ENCODE measurements at regions not wholly inside any gene's neighbourhood (a gene's known extent, or its start where the extent isn't known, plus 50 kb on each side); places are given as distances from the start of the nearest gene placed in this dataset.

DNA sequence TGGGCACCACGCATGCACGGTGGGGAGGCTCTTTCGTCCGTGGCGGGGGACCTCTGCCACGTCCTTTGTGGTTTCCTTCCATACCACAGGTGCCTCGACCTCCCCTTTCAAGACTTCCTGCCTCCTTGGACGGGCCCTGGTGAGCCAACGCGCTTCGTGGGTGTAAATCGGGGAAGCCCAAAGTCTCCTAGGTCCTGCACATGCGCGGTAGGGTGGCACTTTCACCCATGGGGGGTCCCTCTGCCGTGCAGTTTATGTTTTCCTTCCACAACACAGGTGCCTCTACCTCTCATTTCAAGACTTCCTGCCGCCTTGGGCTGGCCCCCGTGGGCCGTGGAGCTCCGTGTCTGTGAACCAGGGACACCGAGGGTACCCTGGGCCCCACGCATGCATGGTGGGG, 349.7 kb downstream of the ALG10 start:
- in situ Hi-C loops (cut with HindIII; ENCODE audit: low pct_unique_long_range_greater_than_20kb, low sequenced_read_pairs): no loop called here

GRCh38 chr12:34373926-34374325, 351.6 kb downstream of the ALG10 start:
- in situ Hi-C loops (cut with HindIII; ENCODE audit: low pct_unique_long_range_greater_than_20kb, low sequenced_read_pairs): no loop called here
- DNase-seq (ENCODE audit: low read depth, low spot score): no peak

More for the DNA sequence above, 349.7 kb downstream of the ALG10 start:
- no peak for DNase-seq (ENCODE audit: low read depth, low spot score)

- in situ Hi-C loops (cut with HindIII; ENCODE audit: low pct_unique_long_range_greater_than_20kb, low sequenced_read_pairs): no loop called here
- no peak for DNase-seq (ENCODE audit: low read depth, low spot score)
Observed at GRCh38 chr12:34376133-34376799, 354.0 kb downstream of the ALG10 start.

DNA sequence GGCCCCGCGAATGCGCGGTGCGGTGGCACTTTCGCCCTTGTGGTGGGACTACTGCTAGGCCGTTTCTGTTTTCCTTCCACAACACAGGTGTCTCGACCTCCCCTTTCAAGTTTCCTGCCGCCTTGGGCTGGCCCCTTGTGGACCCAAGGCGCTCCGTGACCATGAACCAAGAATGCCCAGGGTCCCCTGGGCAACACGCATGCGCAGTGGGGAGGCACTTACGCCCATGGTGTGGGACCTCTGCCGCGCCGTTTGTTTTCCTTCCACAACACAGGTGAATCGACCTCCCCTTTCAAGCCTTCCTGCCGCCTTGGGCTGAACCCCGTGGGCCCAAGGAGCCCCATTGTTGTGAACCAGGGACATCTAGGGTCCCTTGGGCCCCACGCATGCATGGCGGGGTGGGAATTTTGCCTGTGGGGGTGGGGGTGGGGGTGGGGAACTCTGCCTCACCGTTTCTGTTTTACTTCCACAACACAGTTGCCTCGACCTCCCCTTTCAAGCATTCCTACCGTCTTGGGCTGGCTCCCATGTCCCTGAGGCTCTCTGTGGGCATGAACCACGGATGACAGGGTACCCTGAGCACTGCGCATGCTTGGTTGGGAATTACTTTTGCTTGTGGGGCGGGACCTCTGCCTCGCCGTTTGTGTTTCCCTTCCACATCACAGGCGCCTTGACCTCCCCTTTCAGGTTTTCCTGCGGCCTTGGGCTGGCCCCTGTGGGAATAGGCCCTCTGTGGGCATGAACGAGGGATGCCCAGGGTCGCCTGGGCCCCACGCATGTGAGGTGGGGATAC, 355.1 kb downstream of the ALG10 start:
- no peak for DNase-seq (ENCODE audit: low read depth, low spot score)
- in situ Hi-C loops (cut with HindIII; ENCODE audit: low pct_unique_long_range_greater_than_20kb, low sequenced_read_pairs): no loop called here

GRCh38 chr12:34379142-34379541, 356.8 kb downstream of the ALG10 start:
- DNase-seq (ENCODE audit: low read depth, low spot score): peak; percentile 41
- in situ Hi-C loops (cut with HindIII; ENCODE audit: low pct_unique_long_range_greater_than_20kb, low sequenced_read_pairs): no loop called here

DNA sequence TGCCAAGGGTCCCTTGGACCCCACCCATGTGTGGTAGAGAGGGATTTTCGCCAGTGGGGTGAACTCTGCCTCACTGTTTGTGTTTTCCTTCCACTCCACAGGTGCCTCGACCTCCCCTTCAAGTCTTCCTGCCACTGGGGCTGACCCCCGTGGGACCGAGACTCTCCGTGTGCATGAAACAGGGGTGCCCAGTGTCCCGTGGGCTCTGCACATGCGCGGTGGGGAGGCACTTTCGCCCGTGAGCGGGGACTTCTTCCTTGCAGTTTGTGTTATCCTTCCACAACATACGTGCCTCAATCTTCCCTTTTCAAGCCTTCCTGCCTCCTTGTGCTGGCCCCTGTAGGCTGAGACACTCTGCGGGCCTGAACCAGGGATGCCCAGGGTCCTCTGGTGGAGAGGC, 362.4 kb downstream of the ALG10 start:
- in situ Hi-C loops (cut with HindIII; ENCODE audit: low pct_unique_long_range_greater_than_20kb, low sequenced_read_pairs): no loop called here
- DNase-seq (ENCODE audit: low read depth, low spot score): no peak

- no peak for DNase-seq (ENCODE audit: low read depth, low spot score)
- in situ Hi-C loops (cut with HindIII; ENCODE audit: low pct_unique_long_range_greater_than_20kb, low sequenced_read_pairs): no loop called here
Observed at GRCh38 chr12:34386016-34386415, 363.7 kb downstream of the ALG10 start.

DNA sequence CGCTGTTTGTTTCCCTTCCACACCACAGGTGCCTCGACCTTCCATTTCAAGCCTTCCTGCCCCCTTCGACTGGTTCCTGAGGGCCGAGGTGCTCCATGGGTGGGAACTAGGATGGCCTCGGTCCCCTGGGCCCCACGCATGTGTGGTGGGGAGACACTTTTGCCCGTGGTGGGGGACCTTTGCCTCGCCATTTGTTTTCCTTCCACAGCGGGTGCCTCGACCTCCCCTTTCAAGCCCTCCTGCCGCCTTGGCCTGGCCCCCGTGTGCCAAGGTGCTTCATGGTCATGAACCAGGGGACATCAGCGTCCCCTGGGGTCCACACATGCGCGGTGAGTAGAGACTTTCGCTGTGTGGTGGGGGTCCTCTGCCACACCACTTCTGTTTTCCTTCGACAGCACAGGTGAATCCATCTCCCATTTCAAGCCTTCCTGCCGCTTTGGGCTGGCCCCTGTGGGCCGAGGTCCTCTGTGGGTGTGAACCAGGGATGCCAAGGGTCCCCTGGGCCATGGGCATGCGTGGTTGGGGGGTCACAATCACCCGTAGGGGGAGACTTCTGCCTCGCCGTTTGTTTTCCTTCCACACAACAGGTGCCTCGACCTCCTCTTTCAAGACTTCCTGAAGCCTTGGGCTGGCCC, 364.4 kb downstream of the ALG10 start:
- in situ Hi-C loops (cut with HindIII; ENCODE audit: low pct_unique_long_range_greater_than_20kb, low sequenced_read_pairs): no loop called here
- DNase-seq (ENCODE audit: low read depth, low spot score): no peak

DNA sequence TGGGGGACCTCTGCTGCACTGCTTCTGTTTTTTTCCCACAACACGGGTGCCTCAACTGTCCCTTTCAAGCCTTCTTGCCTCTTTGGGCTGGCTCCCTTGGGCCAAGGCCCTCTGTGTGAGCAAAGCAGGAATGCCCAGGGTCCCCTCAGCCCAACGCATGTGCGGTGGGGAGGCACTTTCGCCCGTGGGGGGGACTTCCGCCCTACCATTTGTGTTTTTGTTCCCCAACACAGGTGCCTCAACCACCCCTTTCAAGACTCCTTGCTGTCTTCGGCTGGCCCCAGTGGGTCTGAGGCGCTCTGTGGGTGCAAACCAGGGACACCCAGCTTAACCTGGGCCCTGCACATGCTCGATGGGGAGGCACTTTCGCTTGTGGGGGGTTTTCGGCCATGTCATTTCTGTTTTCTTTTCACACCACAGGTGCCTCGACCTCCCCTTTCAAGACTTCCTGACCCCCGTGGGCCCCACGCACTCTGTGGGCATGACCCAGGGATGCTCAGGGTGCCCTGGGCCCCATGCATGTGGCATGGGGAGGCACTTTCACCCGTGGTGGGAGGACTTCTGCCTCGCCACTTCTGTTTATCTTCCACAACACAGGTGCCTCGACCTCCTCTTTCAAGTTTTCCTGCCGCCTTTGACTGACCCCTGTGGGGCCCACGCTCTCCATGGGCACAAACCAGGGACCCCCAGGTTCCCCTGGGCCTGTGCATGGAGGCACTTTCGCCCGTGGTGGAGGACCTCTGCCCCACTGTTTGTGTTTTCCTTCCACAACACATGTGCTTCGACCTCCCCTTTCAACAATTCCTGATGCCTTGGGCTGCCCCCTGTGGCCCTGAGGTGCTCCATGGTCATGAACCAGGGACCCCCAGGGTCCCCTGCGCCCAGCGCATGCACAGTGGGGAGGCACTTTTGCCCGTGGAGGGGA, 365.7 kb downstream of the ALG10 start:
- in situ Hi-C loops (cut with HindIII; ENCODE audit: low pct_unique_long_range_greater_than_20kb, low sequenced_read_pairs): no loop called here
- DNase-seq (ENCODE audit: low read depth, low spot score): no peak

DNA sequence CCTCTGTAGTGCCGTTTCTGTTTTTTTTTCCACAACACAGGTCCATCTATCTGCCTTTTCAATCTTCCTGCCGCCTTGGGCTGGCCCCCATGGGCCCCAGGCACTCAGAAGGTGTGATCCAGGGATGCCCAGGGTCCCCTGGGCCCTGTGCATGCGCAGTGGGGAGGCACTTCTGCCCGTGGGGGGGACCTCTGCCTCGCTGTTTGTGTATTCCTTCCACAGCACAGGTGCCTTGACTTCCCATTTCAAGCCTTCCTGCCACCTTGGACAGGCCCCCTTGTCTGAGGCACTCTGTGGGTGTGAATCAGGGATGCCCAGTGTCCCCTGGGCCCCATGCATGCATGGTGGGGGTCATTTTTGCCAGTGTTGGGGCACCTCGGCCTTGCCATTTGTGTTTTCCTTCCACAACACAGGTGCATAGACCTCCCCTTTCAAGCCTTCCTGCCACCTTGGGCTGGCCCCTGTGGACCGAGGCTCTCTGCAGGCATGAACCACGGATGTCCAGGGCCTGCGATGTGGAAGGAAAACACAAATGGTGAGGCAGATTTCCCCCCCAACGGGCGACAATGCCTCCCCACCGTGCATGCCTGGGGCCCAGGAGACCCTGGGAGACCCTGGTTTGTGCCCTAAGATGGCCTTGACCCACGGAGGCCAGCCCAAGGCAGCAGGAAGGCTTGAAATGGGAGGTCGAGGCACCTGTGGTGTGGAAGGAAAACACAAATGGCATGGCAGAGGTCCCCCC, 366.5 kb downstream of the ALG10 start:
- in situ Hi-C loops (cut with HindIII; ENCODE audit: low pct_unique_long_range_greater_than_20kb, low sequenced_read_pairs): no loop called here
- DNase-seq (ENCODE audit: low read depth, low spot score): no peak

- no peak for DNase-seq (ENCODE audit: low read depth, low spot score)
- in situ Hi-C loops (cut with HindIII; ENCODE audit: low pct_unique_long_range_greater_than_20kb, low sequenced_read_pairs): no loop called here
Observed at GRCh38 chr12:34389378-34390170, 367.3 kb downstream of the ALG10 start.

- in situ Hi-C loops (cut with HindIII; ENCODE audit: low pct_unique_long_range_greater_than_20kb, low sequenced_read_pairs): no loop called here
- no peak for DNase-seq (ENCODE audit: low read depth, low spot score)
Observed at GRCh38 chr12:34390171-34390841, 368.0 kb downstream of the ALG10 start.

DNA sequence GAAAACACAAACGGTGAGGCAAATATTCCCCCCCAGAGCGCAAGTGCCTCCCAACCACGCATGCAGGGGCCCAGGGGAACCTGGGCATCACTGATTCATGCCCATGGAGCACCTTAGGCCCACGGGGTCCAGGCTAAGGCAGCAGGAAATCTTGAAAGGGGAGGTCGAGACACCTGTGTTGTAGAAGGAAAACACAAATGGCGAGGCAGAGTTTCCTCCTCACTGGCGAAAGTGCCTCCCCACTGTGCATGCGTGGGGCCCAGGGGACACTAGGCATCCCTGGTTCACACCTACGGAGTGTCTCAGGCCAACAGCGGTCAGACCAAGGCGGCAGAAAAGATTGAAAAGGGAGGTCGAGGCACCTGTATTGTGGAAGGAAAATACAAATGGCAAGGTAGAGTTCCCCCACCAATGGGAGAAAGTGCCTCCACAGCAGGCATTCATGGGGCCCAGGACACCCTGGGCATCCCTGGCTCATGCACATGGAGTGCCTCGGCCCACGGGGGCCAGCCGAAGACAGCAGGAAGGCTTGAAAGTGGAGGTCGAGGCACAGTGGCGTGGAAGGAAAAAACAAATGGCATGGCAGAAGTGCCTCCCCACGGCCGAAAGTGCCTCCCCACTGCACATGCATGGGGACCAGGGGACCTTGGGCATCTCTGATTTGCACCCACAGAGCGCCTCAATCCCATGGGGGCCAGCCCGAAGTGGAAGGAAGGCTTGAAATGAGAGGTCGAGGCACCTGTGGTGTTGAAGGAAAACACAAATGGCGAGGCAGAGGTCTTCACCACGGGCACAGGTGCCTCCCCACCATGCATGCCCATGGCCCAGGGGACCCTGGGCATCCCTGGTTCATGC, 368.8 kb downstream of the ALG10 start:
- in situ Hi-C loops (cut with HindIII; ENCODE audit: low pct_unique_long_range_greater_than_20kb, low sequenced_read_pairs): no loop called here
- DNase-seq (ENCODE audit: low read depth, low spot score): no peak

- no peak for DNase-seq (ENCODE audit: low read depth, low spot score)
- in situ Hi-C loops (cut with HindIII; ENCODE audit: low pct_unique_long_range_greater_than_20kb, low sequenced_read_pairs): no loop called here
Observed at GRCh38 chr12:34391771-34392581, 369.7 kb downstream of the ALG10 start.

DNA sequence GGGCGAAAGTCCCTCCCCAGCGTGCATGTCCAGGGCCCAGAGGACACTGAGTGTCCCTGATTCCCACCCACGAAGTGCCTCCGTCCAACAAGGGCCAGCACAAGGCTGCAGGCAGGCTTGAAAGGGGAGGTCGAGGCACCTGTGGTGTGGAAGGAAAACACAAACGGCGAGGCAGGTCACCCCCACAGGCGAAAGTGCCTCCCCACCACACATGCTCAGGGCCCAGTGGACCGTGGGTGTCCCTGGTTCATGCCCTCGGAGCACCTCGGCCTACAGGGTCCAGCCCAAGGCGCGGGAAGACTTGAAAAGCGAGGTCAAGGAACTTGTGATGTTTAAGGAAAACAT, 370.4 kb downstream of the ALG10 start:
- in situ Hi-C loops (cut with HindIII; ENCODE audit: low pct_unique_long_range_greater_than_20kb, low sequenced_read_pairs): no loop called here
- no peak for DNase-seq (ENCODE audit: low read depth, low spot score)

Data from SK-MEL-5 (cell line).